ENCODE measurements at regions not wholly inside any gene's neighbourhood (a gene's known extent, or its start where the extent isn't known, plus 50 kb on each side); places are given as distances from the start of the nearest gene placed in this dataset.
"Not testable (repeated sequence)": the region's sequence is repeated elsewhere in the genome, so short reads cannot be mapped to it uniquely, and the experiment has no call there.

- DNase-seq = no peak
Observed at GRCh38 chr2:207416111-207416510, 113.7 kb upstream of the CREB1 start.

GRCh38 chr2:207416900-207417299 is 112.9 kb upstream of the CREB1 start:
- no peak for DNase-seq

- DNase-seq = no peak
Observed at GRCh38 chr2:207417301-207417718, 112.5 kb upstream of the CREB1 start.

GRCh38 chr2:207418419-207418818 is 111.3 kb upstream of the CREB1 start:
- no peak for DNase-seq

GRCh38 chr2:207419331-207419730 is 110.4 kb upstream of the CREB1 start:
- no peak for DNase-seq

- DNase-seq = no peak
Observed at GRCh38 chr2:207421671-207422070, 108.1 kb upstream of the CREB1 start.

GRCh38 chr2:207422380-207422779 is 107.4 kb upstream of the CREB1 start:
- DNase-seq = no peak

GRCh38 chr2:207423886-207424285 is 105.9 kb upstream of the CREB1 start:
- DNase-seq = no peak

GRCh38 chr2:207427986-207428385 is 101.8 kb upstream of the CREB1 start:
- no peak for DNase-seq

- DNase-seq = no peak
Observed at GRCh38 chr2:207428573-207428972, 101.2 kb upstream of the CREB1 start.

GRCh38 chr2:207432453-207432852 is 97.3 kb upstream of the CREB1 start:
- no peak for DNase-seq

GRCh38 chr2:207434306-207434705 is 95.5 kb upstream of the CREB1 start:
- DNase-seq = no peak

GRCh38 chr2:207434899-207435465 is 94.8 kb upstream of the CREB1 start:
- DNase-seq = no peak

GRCh38 chr2:207437136-207437523 is 92.6 kb upstream of the CREB1 start:
- no peak for DNase-seq

GRCh38 chr2:207437524-207438143 is 92.1 kb upstream of the CREB1 start:
- no peak for DNase-seq

GRCh38 chr2:207438414-207439126 is 91.2 kb upstream of the CREB1 start:
- DNase-seq = no peak

- DNase-seq = not testable (repeated sequence)
Observed at GRCh38 chr2:207439881-207440280, 89.9 kb upstream of the CREB1 start.

- DNase-seq = no peak
Observed at GRCh38 chr2:207444756-207445155, 85.0 kb upstream of the CREB1 start.

- DNase-seq = no peak
Observed at GRCh38 chr2:207446653-207447052, 83.1 kb upstream of the CREB1 start.

GRCh38 chr2:207448006-207448405 is 81.8 kb upstream of the CREB1 start:
- DNase-seq = no peak

- no peak for DNase-seq
Observed at GRCh38 chr2:207449642-207450165, 80.1 kb upstream of the CREB1 start.

GRCh38 chr2:207450186-207450585 is 79.6 kb upstream of the CREB1 start:
- no peak for DNase-seq

- no peak for DNase-seq
Observed at GRCh38 chr2:207458582-207458981, 71.2 kb upstream of the CREB1 start.

Measured in activated CD8-positive, alpha-beta memory T cell treated with anti-CD3 and anti-CD28 coated beads, Interleukin-2, amount 50 U/mL, for 4 hours (primary cell).